GM12878 (cell line): ENCODE measurements at regions not wholly inside any gene's neighbourhood (a gene's known extent, or its start where the extent isn't known, plus 50 kb on each side); places are given as distances from the start of the nearest gene placed in this dataset.

Experiments
- ATAC-seq: fragments of 200-7000 bp; cut with Tn5 transposase; 3 replicates; pipeline ENCODE4 v1.9.1; 2020; ENCODE audit warnings: mild to moderate bottlenecking, moderate library complexity
- BruUV-seq: library from RNA; stranded (reverse); fragments of 400-500 nt; replicated peaks from 2 replicates; lab custom pipeline; 2021; lab: Mats Ljungman, UMichigan
- CTCF ChIA-PET: fragments of 300-600 bp; sonication (Branson Sonifier 250); formaldehyde crosslinking; extraction: SDS; loops from one replicate; lab custom pipeline; 2021; ENCODE audit warnings: inconsistent platforms; lab: Yijun Ruan, JAX
- POLR2A ChIA-PET: fragments of 350-600 bp; formaldehyde crosslinking; extraction: SDS; loops from one replicate; lab custom pipeline; 2021; ENCODE audit warnings: inconsistent platforms; lab: Charles Lee
- RAD21 ChIA-PET: fragments of 300-600 bp; sonication (Branson Sonifier 250); formaldehyde crosslinking; loops from one replicate; lab custom pipeline; 2023; ENCODE audit warnings: antibody characterized with exemption; ENCODE audit not compliant: unreplicated experiment; lab: Charles Lee
- SMC1A ChIA-PET: fragments of 300-600 bp; sonication (Branson Sonifier 250); formaldehyde crosslinking; loops from one replicate; lab custom pipeline; 2023; ENCODE audit not compliant: unreplicated experiment, uncharacterized antibody; lab: Charles Lee
- DNase-seq: peaks from one replicate; pipeline ENCODE4 v3.0.0-alpha.2; 2011; ENCODE audit warnings: low read depth, low spot score
- FAIRE-seq: peaks from 3 replicates; lab custom pipeline; 2011; peaks lifted over from hg19 to GRCh38; lab: Jason Lieb, UNC
- H2AFZ ChIP-seq: 2 replicates; pipeline ENCODE4 v1.6.0; 2011; ENCODE audit warnings: low read depth, low read length, control low read depth; ENCODE audit not compliant: control insufficient read depth
- H3K27ac ChIP-seq: 2 replicates; pipeline ENCODE4 v1.5.1; 2011; ENCODE audit warnings: control low read depth; ENCODE audit not compliant: control insufficient read depth, insufficient read depth
- H3K27me3 ChIP-seq, 2 experiments: replicated peaks in 1 of 2; 2 replicates each; pipeline versions ENCODE4 v1.6.0 to v1.6.1; 2011; ENCODE audit warnings: low read length in 1 of 2; ENCODE audit not compliant: control insufficient read depth in 2 of 2, insufficient read depth in 2 of 2
- H3K36me3 ChIP-seq, 2 experiments: 2 replicates each; pipeline ENCODE4 v1.5.1; 2011; ENCODE audit warnings: low read length in 1 of 2; ENCODE audit not compliant: control insufficient read depth in 2 of 2, insufficient read depth in 2 of 2
- H3K4me1 ChIP-seq: 2 replicates; pipeline ENCODE4 v1.6.1; 2011; ENCODE audit warnings: mild to moderate bottlenecking, low read length, moderate library complexity, mixed read lengths; ENCODE audit not compliant: control insufficient read depth, insufficient read depth
- H3K4me2 ChIP-seq: 2 replicates; pipeline ENCODE4 v1.6.0; 2011; ENCODE audit warnings: control low read depth; ENCODE audit not compliant: control insufficient read depth, insufficient read depth
- H3K4me3 ChIP-seq: fragments of 200-600 bp; sonication (generic); 2 replicates; pipeline ENCODE4 v1.5.1; 2016
- H3K79me2 ChIP-seq: 2 replicates; pipeline ENCODE4 v1.6.0; 2011; ENCODE audit warnings: low read length; ENCODE audit not compliant: control insufficient read depth, insufficient read depth
- H3K9ac ChIP-seq: 2 replicates; pipeline ENCODE4 v1.8.0; 2011; ENCODE audit warnings: low read length, control low read depth, mixed read lengths; ENCODE audit not compliant: control insufficient read depth, insufficient read depth
- H3K9me3 ChIP-seq: replicated peaks from 3 replicates; pipeline ENCODE4 v1.5.1; 2011; ENCODE audit warnings: mild to moderate bottlenecking, low read length; ENCODE audit not compliant: control insufficient read depth, insufficient read depth
- H4K20me1 ChIP-seq: 2 replicates; pipeline ENCODE4 v1.6.0; 2011; ENCODE audit not compliant: control insufficient read depth, insufficient read depth
- EGR1 ChIP-seq, 2 experiments: IDR thresholded peaks; 1 replicate in 1 of 2; 2 replicates in 1 of 2; pipeline ENCODE4 v1.6.1; 2011 to 2012; ENCODE audit warnings: low read depth in 2 of 2, low read length in 2 of 2, borderline replicate concordance in 1 of 2, mild to moderate bottlenecking in 1 of 2, moderate library complexity in 1 of 2
- MTA2 ChIP-seq: fragments of 450-650 bp; IDR thresholded peaks from 2 replicates; pipeline ENCODE4 v1.6.1; 2016; ENCODE audit warnings: low read depth, mild to moderate bottlenecking, moderate library complexity
- NR2C1 ChIP-seq: fragments of 450-650 bp; IDR thresholded peaks from 2 replicates; pipeline ENCODE4 v1.6.1; 2017; ENCODE audit warnings: antibody characterized with exemption, mild to moderate bottlenecking, moderate library complexity
- RAD51 ChIP-seq: fragments of 450-650 bp; IDR thresholded peaks from 2 replicates; pipeline ENCODE4 v1.6.1; 2016; ENCODE audit warnings: moderate library complexity, mild to moderate bottlenecking, inconsistent platforms
- RBBP5 ChIP-seq: fragments of 200-600 bp; sonication (generic); conservative IDR thresholded peaks from 2 replicates; pipeline ENCODE4 v1.6.1; 2016
- RCOR1 ChIP-seq: conservative IDR thresholded peaks from 2 replicates; pipeline ENCODE4 v1.6.1; 2012; ENCODE audit warnings: low read depth, low read length, improper control_type of control experiment
- SIN3A ChIP-seq: IDR thresholded peaks from 2 replicates; pipeline ENCODE4 v1.6.1; 2012; ENCODE audit warnings: low read depth, low read length, improper control_type of control experiment
- SIX5 ChIP-seq: IDR thresholded peaks from 2 replicates; pipeline ENCODE4 v1.6.1; 2011; ENCODE audit warnings: mild to moderate bottlenecking, low read depth, low read length, moderate library complexity; ENCODE audit not compliant: severe bottlenecking
- TCF3 ChIP-seq: IDR thresholded peaks from 2 replicates; pipeline ENCODE4 v1.6.1; 2012; ENCODE audit warnings: low read depth, mild to moderate bottlenecking, low read length, borderline replicate concordance; ENCODE audit not compliant: insufficient read depth
- ZNF622 ChIP-seq: fragments of 450-650 bp; IDR thresholded peaks from 2 replicates; pipeline ENCODE4 v1.6.1; 2017; ENCODE audit warnings: mild to moderate bottlenecking, inconsistent platforms
- WGBS: methylation state at CpG from one replicate; pipeline ENCODE4 v1.1.6; 2016; ENCODE audit warnings: low lambda C conversion rate; ENCODE audit not compliant: insufficient replicate concordance, insufficient coverage; ENCODE audit errors: missing lambda C conversion rate; 5-methylcytosine and 5-hydroxymethylcytosine counted together
- in situ Hi-C: fragments of 300-500 bp; cut with MboI; formaldehyde crosslinking; loops from 9 replicates; pipeline ENCODE4 v1.14.3; 2018; ENCODE audit warnings: mixed read lengths
- intact Hi-C: fragments of 100-400 bp; cut with micrococcal nuclease; formaldehyde crosslinking; loops from one replicate; pipeline ENCODE4 v1.14.2; 2022; ENCODE audit not compliant: unreplicated experiment
- TF ChIP-seq, protein P1 (sequence below): fragments of 450-650 bp; IDR thresholded peaks from 2 replicates; pipeline ENCODE4 v1.6.1; 2016; ENCODE audit warnings: mild to moderate bottlenecking, moderate library complexity, borderline replicate concordance

DNA sequence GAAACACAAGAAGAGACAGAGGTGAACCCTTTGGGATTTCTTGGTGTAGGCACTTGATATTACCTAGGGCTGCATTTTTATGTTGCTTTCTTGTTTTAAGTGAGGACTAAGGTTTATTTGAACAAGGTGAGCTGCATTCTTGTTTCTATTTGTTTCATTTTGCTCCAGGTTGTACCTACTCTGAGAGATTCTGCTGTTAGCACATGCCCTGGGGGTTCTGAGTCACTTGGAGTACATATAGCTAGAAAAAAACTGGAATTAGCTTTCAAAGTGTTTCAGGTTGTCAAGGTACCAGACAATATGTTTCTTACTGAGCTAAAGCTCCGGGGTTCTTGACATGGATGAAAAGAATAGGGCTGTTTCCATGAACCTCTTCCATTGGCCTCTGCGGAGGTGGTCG is 299.4 kb downstream of the ICE1 start:
- BruUV-seq = no TSS peak
- Histone ChIP-seq H3K27ac (no peak overlapping the region), H3K27me3 (no peaks in the 10 kb centered on the region), H3K9ac (no peak overlapping the region), H2AFZ (no peak overlapping the region)
- in situ Hi-C loops = no loop called here
- FAIRE-seq = no peak
- TF ChIP-seq RBBP5 (no peak), TCF3 (no peak), SIX5 (no peak), ZNF622 (no peak), SIN3A (no peak), RCOR1 (no peak), EGR1 (IDR thresholded peaks at IDR 0.05; ENCODE audit: borderline replicate concordance in 1 of 2, low read depth in 2 of 2, low read length in 2 of 2) (no peak), RAD51 (no peak), NR2C1 (no peak), MTA2 (no peak)
- TF ChIP-seq, protein P1, sequence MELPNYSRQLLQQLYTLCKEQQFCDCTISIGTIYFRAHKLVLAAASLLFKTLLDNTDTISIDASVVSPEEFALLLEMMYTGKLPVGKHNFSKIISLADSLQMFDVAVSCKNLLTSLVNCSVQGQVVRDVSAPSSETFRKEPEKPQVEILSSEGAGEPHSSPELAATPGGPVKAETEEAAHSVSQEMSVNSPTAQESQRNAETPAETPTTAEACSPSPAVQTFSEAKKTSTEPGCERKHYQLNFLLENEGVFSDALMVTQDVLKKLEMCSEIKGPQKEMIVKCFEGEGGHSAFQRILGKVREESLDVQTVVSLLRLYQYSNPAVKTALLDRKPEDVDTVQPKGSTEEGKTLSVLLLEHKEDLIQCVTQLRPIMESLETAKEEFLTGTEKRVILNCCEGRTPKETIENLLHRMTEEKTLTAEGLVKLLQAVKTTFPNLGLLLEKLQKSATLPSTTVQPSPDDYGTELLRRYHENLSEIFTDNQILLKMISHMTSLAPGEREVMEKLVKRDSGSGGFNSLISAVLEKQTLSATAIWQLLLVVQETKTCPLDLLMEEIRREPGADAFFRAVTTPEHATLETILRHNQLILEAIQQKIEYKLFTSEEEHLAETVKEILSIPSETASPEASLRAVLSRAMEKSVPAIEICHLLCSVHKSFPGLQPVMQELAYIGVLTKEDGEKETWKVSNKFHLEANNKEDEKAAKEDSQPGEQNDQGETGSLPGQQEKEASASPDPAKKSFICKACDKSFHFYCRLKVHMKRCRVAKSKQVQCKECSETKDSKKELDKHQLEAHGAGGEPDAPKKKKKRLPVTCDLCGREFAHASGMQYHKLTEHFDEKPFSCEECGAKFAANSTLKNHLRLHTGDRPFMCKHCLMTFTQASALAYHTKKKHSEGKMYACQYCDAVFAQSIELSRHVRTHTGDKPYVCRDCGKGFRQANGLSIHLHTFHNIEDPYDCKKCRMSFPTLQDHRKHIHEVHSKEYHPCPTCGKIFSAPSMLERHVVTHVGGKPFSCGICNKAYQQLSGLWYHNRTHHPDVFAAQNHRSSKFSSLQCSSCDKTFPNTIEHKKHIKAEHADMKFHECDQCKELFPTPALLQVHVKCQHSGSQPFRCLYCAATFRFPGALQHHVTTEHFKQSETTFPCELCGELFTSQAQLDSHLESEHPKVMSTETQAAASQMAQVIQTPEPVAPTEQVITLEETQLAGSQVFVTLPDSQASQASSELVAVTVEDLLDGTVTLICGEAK = no peak
- TF ChIP-seq, all 136 proteins: peak for 0
- no peaks in the 10 kb centered on the region for H3K79me2 ChIP-seq
- no peaks in the 10 kb centered on the region for H3K4me1 ChIP-seq
- intact Hi-C loops = no loop called here
- 54% methylated on average over 3 of the region's 3 CpGs for WGBS
- ChIA-PET SMC1A (interaction anchor here (0.9 kb wide), 1 partner anchor 12 kb away, joined by 3 read pairs; no protein-coding TSS in a partner anchor), RAD21 (no interaction called here), POLR2A (no interaction called here), CTCF (no interaction called here)
- DNase-seq = no peak
- no peaks in the 10 kb centered on the region for H3K36me3 ChIP-seq
- H4K20me1 ChIP-seq = no peaks in the 10 kb centered on the region
- H3K9me3 ChIP-seq = no peaks in the 10 kb centered on the region
- H3K4me3 ChIP-seq = no peak overlapping the region
- H3K4me2 ChIP-seq = no peak overlapping the region
- ATAC-seq = no peak
